MCF 10A (cell line): ENCODE measurements at regions not wholly inside any gene's neighbourhood (a gene's known extent, or its start where the extent isn't known, plus 50 kb on each side); places are given as distances from the start of the nearest gene placed in this dataset.

ENCODE experiments used
- BruUV-seq: library from RNA; stranded (reverse); fragments of 400-500 nt; replicated peaks from 2 replicates; lab custom pipeline; 2021; lab: Mats Ljungman, UMichigan
- CTCF ChIA-PET: fragments of 300-600 bp; sonication (Branson Sonifier 250); formaldehyde crosslinking; extraction: SDS; loops from one replicate; lab custom pipeline; 2021; ENCODE audit warnings: antibody characterized with exemption, inconsistent platforms; lab: Yijun Ruan, JAX
- POLR2A ChIA-PET: fragments of 300-600, 350-650 bp; sonication (Branson Sonifier 250); formaldehyde crosslinking; extraction: SDS; loops from one replicate; lab custom pipeline; 2020; ENCODE audit warnings: antibody characterized with exemption, inconsistent platforms; lab: Yijun Ruan, JAX
- DNase-seq: peaks from one replicate; pipeline ENCODE4 v3.0.0-alpha.2; 2018; ENCODE audit not compliant: unreplicated experiment
- H3K27ac Mint-ChIP-seq: one replicate; pipeline ENCODE4 v1.8.0; 2022; ENCODE audit warnings: mild to moderate bottlenecking, low read depth, mixed read lengths; ENCODE audit not compliant: unreplicated experiment
- H3K27me3 Mint-ChIP-seq: one replicate; pipeline ENCODE4 v1.8.0; 2022; ENCODE audit warnings: mixed read lengths; ENCODE audit not compliant: insufficient read depth, unreplicated experiment
- H3K36me3 Mint-ChIP-seq: one replicate; pipeline ENCODE4 v1.8.0; 2022; ENCODE audit warnings: mild to moderate bottlenecking, moderate library complexity, mixed read lengths; ENCODE audit not compliant: insufficient read depth, unreplicated experiment
- H3K4me1 Mint-ChIP-seq: one replicate; pipeline ENCODE4 v1.8.0; 2022; ENCODE audit warnings: mixed read lengths; ENCODE audit not compliant: insufficient read depth, unreplicated experiment
- H3K4me3 Mint-ChIP-seq: one replicate; pipeline ENCODE4 v1.8.0; 2022; ENCODE audit warnings: mild to moderate bottlenecking, moderate library complexity, mixed read lengths; ENCODE audit not compliant: unreplicated experiment
- H3K9me3 Mint-ChIP-seq: one replicate; pipeline ENCODE4 v1.8.0; 2022; ENCODE audit warnings: mixed read lengths; ENCODE audit not compliant: unreplicated experiment
- CTCF ChIP-seq: fragments of 200-600 bp; IDR thresholded peaks from one replicate; pipeline ENCODE4 v1.8.0; 2022; ENCODE audit warnings: antibody characterized with exemption, mild to moderate bottlenecking; ENCODE audit not compliant: unreplicated experiment
- intact Hi-C: fragments of 100-400 bp; cut with micrococcal nuclease; formaldehyde crosslinking; loops from 2 replicates; pipeline ENCODE4 v1.14.1; 2022

- no peak for TF ChIP-seq CTCF
- H3K27ac Mint-ChIP-seq, result no peak overlapping the region
- H3K4me3 Mint-ChIP-seq, result no peak overlapping the region
- H3K36me3 Mint-ChIP-seq, result no peaks in the 10 kb centered on the region
- no peak for DNase-seq
- intact Hi-C loops, result no loop called here
- ChIA-PET POLR2A (no interaction called here), CTCF (no interaction called here)
- H3K27me3 Mint-ChIP-seq, result peaks cover 15% of the 10 kb centered on the region
- no TSS peak for BruUV-seq
- peaks cover 10% of the 10 kb centered on the region for H3K9me3 Mint-ChIP-seq
- no peaks in the 10 kb centered on the region for H3K4me1 Mint-ChIP-seq
These were observed 65.7 kb upstream of the PGR start for GRCh38 chr11:101195294-101195693.

GRCh38 chr11:101188801-101189200 lies 59.2 kb upstream of the PGR start:
- no peak for DNase-seq
- no peaks in the 10 kb centered on the region for H3K4me1 Mint-ChIP-seq
- no peaks in the 10 kb centered on the region for H3K36me3 Mint-ChIP-seq
- ChIA-PET CTCF (interaction anchor here (0.6 kb wide), 1 partner anchor 246 kb away, joined by 3 read pairs; no protein-coding TSS in a partner anchor), POLR2A (no interaction called here)
- intact Hi-C loops, result no loop called here
- H3K27ac Mint-ChIP-seq, result no peak overlapping the region
- peaks cover 10% of the 10 kb centered on the region for H3K9me3 Mint-ChIP-seq
- H3K4me3 Mint-ChIP-seq, result no peak overlapping the region
- peaks cover 9% of the 10 kb centered on the region for H3K27me3 Mint-ChIP-seq
- no TSS peak for BruUV-seq
- TF ChIP-seq CTCF, result no peak

GRCh38 chr11:101188173-101188572 lies 58.6 kb upstream of the PGR start:
- H3K27me3 Mint-ChIP-seq, result peaks cover 3% of the 10 kb centered on the region
- BruUV-seq, result no TSS peak
- CTCF ChIA-PET, result no interaction called here
- POLR2A ChIA-PET, result no interaction called here
- DNase-seq, result no peak
- intact Hi-C loops, result no loop called here
- peaks cover 6% of the 10 kb centered on the region for H3K9me3 Mint-ChIP-seq
- no peaks in the 10 kb centered on the region for H3K4me1 Mint-ChIP-seq
- no peak overlapping the region for H3K27ac Mint-ChIP-seq
- H3K36me3 Mint-ChIP-seq, result no peaks in the 10 kb centered on the region
- no peak overlapping the region for H3K4me3 Mint-ChIP-seq
- TF ChIP-seq CTCF, result no peak

- intact Hi-C loops, result no loop called here
- ChIA-PET CTCF (interaction anchor here (0.7 kb wide), 1 partner anchor 17 kb away, joined by 3 read pairs; no protein-coding TSS in a partner anchor), POLR2A (no interaction called here)
- no peak for TF ChIP-seq CTCF
- no peak for DNase-seq
- no TSS peak for BruUV-seq
- Mint-ChIP-seq H3K4me3 (no peak overlapping the region), H3K27me3 (no peaks in the 10 kb centered on the region), H3K4me1 (no peaks in the 10 kb centered on the region), H3K9me3 (peaks cover 2% of the 10 kb centered on the region), H3K36me3 (no peaks in the 10 kb centered on the region), H3K27ac (no peak overlapping the region)
These were observed 58.1 kb upstream of the PGR start for GRCh38 chr11:101187748-101188147.
